HG03432 (cell line): ENCODE measurements at regions not wholly inside any gene's neighbourhood (a gene's known extent, or its start where the extent isn't known, plus 50 kb on each side); places are given as distances from the start of the nearest gene placed in this dataset.

Experiments used
- ATAC-seq: cut with Tn5 transposase; IDR thresholded peaks from one replicate; pipeline ENCODE4 v1.9.1; 2021; ENCODE audit warnings: mild to moderate bottlenecking, moderate library complexity; ENCODE audit not compliant: unreplicated experiment

GRCh38 chr5:152853361-152853760, 448.3 kb upstream of the NMUR2 start:
- ATAC-seq: no peak

- ATAC-seq: no peak
Measured at GRCh38 chr5:152855441-152855840, 450.4 kb upstream of the NMUR2 start.

- ATAC-seq: no peak
Measured at GRCh38 chr5:152861231-152861630, 456.2 kb upstream of the NMUR2 start.

- ATAC-seq: no peak
Measured at GRCh38 chr5:152864447-152864846, 459.4 kb upstream of the NMUR2 start.

GRCh38 chr5:152864991-152865390, 459.9 kb upstream of the NMUR2 start:
- ATAC-seq: no peak

GRCh38 chr5:152869971-152870370, 464.9 kb upstream of the NMUR2 start:
- no peak for ATAC-seq

- no peak for ATAC-seq
Measured at GRCh38 chr5:152882621-152883020, 477.5 kb upstream of the NMUR2 start.

- ATAC-seq: no peak
Measured at GRCh38 chr5:152883066-152883775, 478.1 kb upstream of the NMUR2 start.

- no peak for ATAC-seq
Measured at GRCh38 chr5:152884006-152884405, 478.9 kb upstream of the NMUR2 start.

GRCh38 chr5:152900332-152900731, 495.3 kb upstream of the NMUR2 start:
- ATAC-seq: no peak

GRCh38 chr5:152901754-152902153, 496.7 kb upstream of the NMUR2 start:
- ATAC-seq: no peak

GRCh38 chr5:152905286-152905685, 500.2 kb upstream of the NMUR2 start:
- no peak for ATAC-seq

GRCh38 chr5:152907488-152908245, 502.6 kb upstream of the NMUR2 start:
- ATAC-seq: no peak

- no peak for ATAC-seq
Measured at GRCh38 chr5:152912924-152913323, 507.8 kb upstream of the NMUR2 start.

GRCh38 chr5:152932621-152933020, 527.5 kb upstream of the NMUR2 start:
- ATAC-seq: no peak

- ATAC-seq: no peak
Measured at GRCh38 chr5:152933056-152933455, 528.0 kb upstream of the NMUR2 start.

- no peak for ATAC-seq
Measured at GRCh38 chr5:152938630-152939029, 533.6 kb upstream of the NMUR2 start.

- no peak for ATAC-seq
Measured at GRCh38 chr5:152942633-152943336, 537.7 kb upstream of the NMUR2 start.

GRCh38 chr5:152953788-152954483, 536.5 kb upstream of the GRIA1 start:
- no peak for ATAC-seq

- no peak for ATAC-seq
Measured at GRCh38 chr5:152956943-152957613, 533.4 kb upstream of the GRIA1 start.
